ENCODE measurements at regions not wholly inside any gene's neighbourhood (a gene's known extent, or its start where the extent isn't known, plus 50 kb on each side); places are given as distances from the start of the nearest gene placed in this dataset.

DNA sequence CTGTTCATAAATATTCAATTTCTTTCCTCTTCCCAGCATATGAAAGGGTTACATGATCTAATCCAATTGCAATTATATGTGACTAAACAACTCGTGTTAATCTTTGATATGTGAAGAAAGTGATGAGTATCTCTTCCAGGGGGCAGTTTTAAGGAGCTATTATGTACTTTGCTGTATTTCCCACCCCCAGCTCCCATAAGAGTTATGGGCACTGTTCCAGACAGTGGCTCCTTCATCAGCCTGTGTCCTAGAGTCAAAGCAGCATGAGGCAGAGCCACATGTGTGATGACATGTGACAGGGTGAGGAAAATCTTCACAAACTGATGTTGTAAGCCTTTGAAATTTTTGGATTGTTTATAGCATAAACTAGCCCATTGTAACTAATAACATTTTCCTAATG, 315.4 kb downstream of the DIPK2A start:
- no peaks in the 10 kb centered on the region for H3K27me3 ChIP-seq (ENCODE audit: control insufficient read depth, extremely low read depth, insufficient read depth, low read length)
- no peak overlapping the region for H3K9ac ChIP-seq (ENCODE audit: control insufficient read depth, extremely low read depth, insufficient read depth, low read length)
- H2AFZ ChIP-seq (ENCODE audit: control insufficient read depth, low read length) = no peak overlapping the region
- H3K4me3 ChIP-seq (ENCODE audit: control insufficient read depth in 2 of 3, extremely low read depth in 1 of 3, insufficient read depth in 2 of 3, low read depth in 1 of 3, low read length in 3 of 3) = no peak overlapping the region
- H3K4me1 ChIP-seq (ENCODE audit: control insufficient read depth, extremely low read depth, insufficient read depth, low read length) = no peaks in the 10 kb centered on the region
- TF ChIP-seq EZH2 (IDR thresholded peaks at IDR 0.05; ENCODE audit: low read length) = no peak
- TF ChIP-seq, protein P1, sequence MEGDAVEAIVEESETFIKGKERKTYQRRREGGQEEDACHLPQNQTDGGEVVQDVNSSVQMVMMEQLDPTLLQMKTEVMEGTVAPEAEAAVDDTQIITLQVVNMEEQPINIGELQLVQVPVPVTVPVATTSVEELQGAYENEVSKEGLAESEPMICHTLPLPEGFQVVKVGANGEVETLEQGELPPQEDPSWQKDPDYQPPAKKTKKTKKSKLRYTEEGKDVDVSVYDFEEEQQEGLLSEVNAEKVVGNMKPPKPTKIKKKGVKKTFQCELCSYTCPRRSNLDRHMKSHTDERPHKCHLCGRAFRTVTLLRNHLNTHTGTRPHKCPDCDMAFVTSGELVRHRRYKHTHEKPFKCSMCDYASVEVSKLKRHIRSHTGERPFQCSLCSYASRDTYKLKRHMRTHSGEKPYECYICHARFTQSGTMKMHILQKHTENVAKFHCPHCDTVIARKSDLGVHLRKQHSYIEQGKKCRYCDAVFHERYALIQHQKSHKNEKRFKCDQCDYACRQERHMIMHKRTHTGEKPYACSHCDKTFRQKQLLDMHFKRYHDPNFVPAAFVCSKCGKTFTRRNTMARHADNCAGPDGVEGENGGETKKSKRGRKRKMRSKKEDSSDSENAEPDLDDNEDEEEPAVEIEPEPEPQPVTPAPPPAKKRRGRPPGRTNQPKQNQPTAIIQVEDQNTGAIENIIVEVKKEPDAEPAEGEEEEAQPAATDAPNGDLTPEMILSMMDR (optimal IDR thresholded peaks at IDR 0.05 in 1 of 3, IDR thresholded peaks at IDR 0.05 in 1 of 3, conservative IDR thresholded peaks at IDR 0.05 in 1 of 3; ENCODE audit: extremely low read depth in 1 of 3, insufficient read depth in 2 of 3, low read length in 3 of 3) = no peak
- H3K9me1 ChIP-seq (ENCODE audit: control insufficient read depth, extremely low read depth, insufficient read depth, low read length) = no peaks in the 10 kb centered on the region
- no peaks in the 10 kb centered on the region for H3K9me3 ChIP-seq (ENCODE audit: control insufficient read depth, low read depth, low read length)
- H3K36me3 ChIP-seq (ENCODE audit: control insufficient read depth in 2 of 2, extremely low read depth in 1 of 2, insufficient read depth in 2 of 2, low read length in 2 of 2) = no peaks in the 10 kb centered on the region
- dilution Hi-C loops (cut with MboI; ENCODE audit: extremely low pct_ligation_motif_present, low sequenced_read_pairs) = no loop called here
- no peaks in the 10 kb centered on the region for H3K79me2 ChIP-seq (ENCODE audit: control insufficient read depth, insufficient read depth, low read length)
- H3K27ac ChIP-seq (ENCODE audit: control insufficient read depth, insufficient read depth, low read length) = no peak overlapping the region
- FAIRE-seq = no peak
- no peak for DNase-seq (ENCODE audit: low read depth, low spot score)
- no peaks in the 10 kb centered on the region for H4K20me1 ChIP-seq (ENCODE audit: control insufficient read depth, extremely low read depth, insufficient read depth, low read length)
- H3K4me2 ChIP-seq (ENCODE audit: control insufficient read depth, extremely low read depth, insufficient read depth, low read depth, low read length) = no peak overlapping the region

DNA sequence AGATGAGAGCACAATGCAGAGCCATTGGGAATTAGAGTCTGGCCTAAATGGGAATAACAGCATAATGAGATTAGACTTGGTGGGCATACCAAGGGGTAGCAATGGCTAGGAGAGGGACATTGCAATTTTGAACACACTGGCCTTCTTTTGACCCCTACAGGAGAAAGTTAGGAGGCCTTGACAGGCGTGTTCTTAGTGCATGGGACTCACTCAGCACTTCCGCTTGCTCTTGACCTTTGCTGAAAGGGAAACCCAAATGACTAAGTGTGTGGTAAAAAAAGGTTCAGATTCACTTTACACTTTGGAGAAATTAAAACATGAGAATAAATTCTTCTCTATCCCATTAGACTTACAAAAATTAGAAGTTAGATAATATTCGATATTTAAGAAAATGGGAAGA, 317.4 kb downstream of the DIPK2A start:
- Histone ChIP-seq H3K4me1 (ENCODE audit: control insufficient read depth, extremely low read depth, insufficient read depth, low read length) (no peaks in the 10 kb centered on the region), H3K9ac (ENCODE audit: control insufficient read depth, extremely low read depth, insufficient read depth, low read length) (no peak overlapping the region), H4K20me1 (ENCODE audit: control insufficient read depth, extremely low read depth, insufficient read depth, low read length) (no peaks in the 10 kb centered on the region), H3K4me3 (ENCODE audit: control insufficient read depth in 2 of 3, extremely low read depth in 1 of 3, insufficient read depth in 2 of 3, low read depth in 1 of 3, low read length in 3 of 3) (no peak overlapping the region), H3K9me1 (ENCODE audit: control insufficient read depth, extremely low read depth, insufficient read depth, low read length) (no peaks in the 10 kb centered on the region), H3K36me3 (ENCODE audit: control insufficient read depth in 2 of 2, extremely low read depth in 1 of 2, insufficient read depth in 2 of 2, low read length in 2 of 2) (no peaks in the 10 kb centered on the region), H2AFZ (ENCODE audit: control insufficient read depth, low read length) (no peak overlapping the region), H3K27me3 (ENCODE audit: control insufficient read depth, extremely low read depth, insufficient read depth, low read length) (no peaks in the 10 kb centered on the region), H3K79me2 (ENCODE audit: control insufficient read depth, insufficient read depth, low read length) (no peaks in the 10 kb centered on the region), H3K9me3 (ENCODE audit: control insufficient read depth, low read depth, low read length) (no peaks in the 10 kb centered on the region), H3K4me2 (ENCODE audit: control insufficient read depth, extremely low read depth, insufficient read depth, low read depth, low read length) (no peak overlapping the region), H3K27ac (ENCODE audit: control insufficient read depth, insufficient read depth, low read length) (no peak overlapping the region)
- DNase-seq (ENCODE audit: low read depth, low spot score) = no peak
- dilution Hi-C loops (cut with MboI; ENCODE audit: extremely low pct_ligation_motif_present, low sequenced_read_pairs) = no loop called here
- no peak for TF ChIP-seq EZH2 (IDR thresholded peaks at IDR 0.05; ENCODE audit: low read length)
- TF ChIP-seq, protein P1 (optimal IDR thresholded peaks at IDR 0.05 in 1 of 3, IDR thresholded peaks at IDR 0.05 in 1 of 3, conservative IDR thresholded peaks at IDR 0.05 in 1 of 3; ENCODE audit: extremely low read depth in 1 of 3, insufficient read depth in 2 of 3, low read length in 3 of 3) = no peak
- no peak for FAIRE-seq
